ENCODE measurements at regions not wholly inside any gene's neighbourhood (a gene's known extent, or its start where the extent isn't known, plus 50 kb on each side); places are given as distances from the start of the nearest gene placed in this dataset.
A peak's percentile ranks its signal among the peaks of the same experiment; 100 is the strongest.
"Not testable (repeated sequence)": the region's sequence is repeated elsewhere in the genome, so short reads cannot be mapped to it uniquely, and the experiment has no call there.

GRCh38 chr19:28594737-28595136 is 618.2 kb downstream of the UQCRFS1 start:
- Mint-ChIP-seq H3K4me3 (no peak overlapping the region), H3K9me3 (no peaks in the 10 kb centered on the region), H3K36me3 (ENCODE audit: low read depth) (no peaks in the 10 kb centered on the region), H3K4me1 (ENCODE audit: low read depth) (peaks cover 1% of the 10 kb centered on the region), H3K27ac (no peak overlapping the region), H3K27me3 (no peaks in the 10 kb centered on the region)
- ATAC-seq (no peak), DNase-seq (no peak)
- TF ChIP-seq CTCF (IDR thresholded peaks at IDR 0.05) = no peak
- ChIA-PET CTCF (no interaction called here), POLR2A (no interaction called here)
- intact Hi-C loops (cut with micrococcal nuclease) = no loop called here

- H3K9me3 Mint-ChIP-seq; H3K4me1 Mint-ChIP-seq (ENCODE audit: low read depth); H3K27me3 Mint-ChIP-seq; intact Hi-C loops (cut with micrococcal nuclease); H3K36me3 Mint-ChIP-seq (ENCODE audit: low read depth); POLR2A ChIA-PET; H3K4me3 Mint-ChIP-seq; H3K27ac Mint-ChIP-seq; ATAC-seq: not testable (repeated sequence)
- CTCF ChIA-PET = interaction anchor here (1.0 kb wide), 1 partner anchor 44 kb away, joined by 3 read pairs; no protein-coding TSS in a partner anchor
- peak; percentile 2 for DNase-seq
These were observed 623.0 kb downstream of the UQCRFS1 start for GRCh38 chr19:28589991-28590411.

DNA sequence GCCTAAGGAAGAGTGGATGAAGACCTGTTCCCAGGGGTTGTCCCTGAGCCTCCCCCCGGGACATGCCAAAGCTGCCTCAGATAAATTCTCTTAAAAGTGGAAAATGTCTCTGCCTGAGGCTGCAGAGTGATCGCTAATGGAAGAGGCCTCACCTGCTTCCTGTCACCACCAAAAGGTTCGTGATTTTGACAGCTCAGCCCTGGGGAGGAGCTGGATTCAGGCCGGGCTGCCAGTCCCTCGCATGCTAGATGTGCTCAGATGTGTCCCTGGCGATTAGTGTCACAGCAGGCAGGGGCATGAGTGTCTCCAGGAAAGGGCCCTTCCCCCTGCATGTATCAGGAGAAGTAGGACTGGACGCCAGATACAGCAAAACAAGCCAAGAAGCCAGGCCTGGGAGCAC is 626.5 kb downstream of the UQCRFS1 start:
- Mint-ChIP-seq H3K27me3 (no peaks in the 10 kb centered on the region), H3K36me3 (ENCODE audit: low read depth) (no peaks in the 10 kb centered on the region), H3K4me3 (no peak overlapping the region), H3K4me1 (ENCODE audit: low read depth) (peaks cover 4% of the 10 kb centered on the region), H3K9me3 (no peaks in the 10 kb centered on the region), H3K27ac (no peak overlapping the region)
- ATAC-seq = no peak
- TF ChIP-seq CTCF (IDR thresholded peaks at IDR 0.05) = no peak
- ChIA-PET CTCF (interaction anchor here (2.2 kb wide), 1 partner anchor 48 kb away, joined by 5 read pairs; no protein-coding TSS in a partner anchor), POLR2A (no interaction called here)
- no peak for DNase-seq
- intact Hi-C loops (cut with micrococcal nuclease) = no loop called here

GRCh38 chr19:28585796-28586195 is 627.2 kb downstream of the UQCRFS1 start:
- H3K4me1 Mint-ChIP-seq (ENCODE audit: low read depth) = peaks cover 4% of the 10 kb centered on the region
- H3K4me3 Mint-ChIP-seq = no peak overlapping the region
- no peak overlapping the region for H3K27ac Mint-ChIP-seq
- ChIA-PET POLR2A (no interaction called here), CTCF (interaction anchor here (2.2 kb wide), 1 partner anchor 48 kb away, joined by 5 read pairs; no protein-coding TSS in a partner anchor)
- TF ChIP-seq CTCF (IDR thresholded peaks at IDR 0.05) = no peak
- H3K9me3 Mint-ChIP-seq = no peaks in the 10 kb centered on the region
- no peaks in the 10 kb centered on the region for H3K27me3 Mint-ChIP-seq
- intact Hi-C loops (cut with micrococcal nuclease) = no loop called here
- ATAC-seq (no peak), DNase-seq (no peak)
- no peaks in the 10 kb centered on the region for H3K36me3 Mint-ChIP-seq (ENCODE audit: low read depth)

GRCh38 chr19:28583713-28584112 is 629.2 kb downstream of the UQCRFS1 start:
- H3K36me3 Mint-ChIP-seq (ENCODE audit: low read depth) = no peaks in the 10 kb centered on the region
- ChIA-PET POLR2A (no interaction called here), CTCF (no interaction called here)
- no peak for TF ChIP-seq CTCF (IDR thresholded peaks at IDR 0.05)
- no peaks in the 10 kb centered on the region for H3K27me3 Mint-ChIP-seq
- ATAC-seq = no peak
- intact Hi-C loops (cut with micrococcal nuclease) = no loop called here
- no peak overlapping the region for H3K4me3 Mint-ChIP-seq
- DNase-seq = no peak
- no peaks in the 10 kb centered on the region for H3K4me1 Mint-ChIP-seq (ENCODE audit: low read depth)
- H3K9me3 Mint-ChIP-seq = no peaks in the 10 kb centered on the region
- no peak overlapping the region for H3K27ac Mint-ChIP-seq

DNA sequence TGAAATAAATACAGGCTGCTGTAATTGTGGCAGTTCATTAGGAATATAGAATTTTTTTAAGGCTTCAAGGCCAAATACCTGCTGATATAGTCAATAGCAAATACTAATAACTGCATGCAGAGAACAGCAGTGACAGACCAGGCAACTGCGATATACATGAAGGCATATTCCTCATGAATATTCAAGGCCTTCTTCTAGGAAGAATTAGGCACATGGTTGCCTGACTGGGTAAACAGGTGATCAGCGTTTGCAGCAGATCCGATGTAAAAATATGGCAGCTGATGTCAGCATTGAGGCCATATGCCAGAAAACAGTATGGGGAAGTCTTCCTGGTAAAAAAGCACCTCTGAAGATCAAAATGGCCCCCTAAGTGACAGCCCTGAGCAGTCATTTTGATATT is 629.7 kb downstream of the UQCRFS1 start:
- Mint-ChIP-seq H3K9me3 (no peaks in the 10 kb centered on the region), H3K36me3 (ENCODE audit: low read depth) (no peaks in the 10 kb centered on the region), H3K27me3 (no peaks in the 10 kb centered on the region), H3K4me3 (no peak overlapping the region), H3K4me1 (ENCODE audit: low read depth) (no peaks in the 10 kb centered on the region), H3K27ac (no peak overlapping the region)
- ChIA-PET CTCF (no interaction called here), POLR2A (no interaction called here)
- intact Hi-C loops (cut with micrococcal nuclease) = no loop called here
- ATAC-seq = no peak
- TF ChIP-seq CTCF (IDR thresholded peaks at IDR 0.05) = no peak
- no peak for DNase-seq

All from activated CD8-positive, alpha-beta T cell treated with anti-CD3 and anti-CD28 coated beads for 36 hours (primary cell).